Epithelial cell of esophagus (primary cell): ENCODE measurements at regions not wholly inside any gene's neighbourhood (a gene's known extent, or its start where the extent isn't known, plus 50 kb on each side); places are given as distances from the start of the nearest gene placed in this dataset.

Experiments used
- DNase-seq: peaks from one replicate; pipeline ENCODE4 v3.0.0; 2010; ENCODE audit warnings: low read depth
- H3K4me3 ChIP-seq: 2 replicates; pipeline ENCODE4 v1.5.1; 2011; ENCODE audit warnings: mild to moderate bottlenecking, low read length, control low read depth
- CTCF ChIP-seq: IDR thresholded peaks from 2 replicates; pipeline ENCODE4 v1.5.1; 2011; ENCODE audit warnings: low read depth, mild to moderate bottlenecking, low read length, control low read depth, inconsistent platforms; ENCODE audit not compliant: insufficient read depth; ENCODE audit errors: missing control alignments

GRCh38 chr18:77935342-77935741 is 685.7 kb downstream of the GALR1 start:
- no peak for TF ChIP-seq CTCF
- no peak for DNase-seq
- no peak overlapping the region for H3K4me3 ChIP-seq

GRCh38 chr18:77940566-77940965 is 690.9 kb downstream of the GALR1 start:
- H3K4me3 ChIP-seq, result no peak overlapping the region
- DNase-seq, result no peak
- TF ChIP-seq CTCF, result no peak

GRCh38 chr18:77944533-77944932 is 694.9 kb downstream of the GALR1 start:
- TF ChIP-seq CTCF, result no peak
- no peak for DNase-seq
- no peak overlapping the region for H3K4me3 ChIP-seq

GRCh38 chr18:77948567-77948966 is 698.9 kb downstream of the GALR1 start:
- no peak for TF ChIP-seq CTCF
- DNase-seq, result no peak
- no peak overlapping the region for H3K4me3 ChIP-seq

- no peak for DNase-seq
- H3K4me3 ChIP-seq, result no peak overlapping the region
- TF ChIP-seq CTCF, result no peak
Measured at GRCh38 chr18:77949355-77949973, 699.8 kb downstream of the GALR1 start.

- TF ChIP-seq CTCF, result no peak
- H3K4me3 ChIP-seq, result no peak overlapping the region
- DNase-seq, result no peak
Measured at GRCh38 chr18:77959248-77959647, 709.6 kb downstream of the GALR1 start.

- no peak for DNase-seq
Measured at GRCh38 chr18:77960791-77961410, 711.3 kb downstream of the GALR1 start.

More at GRCh38 chr18:77960791-77961410, 711.3 kb downstream of the GALR1 start:
- no peak for TF ChIP-seq CTCF
- H3K4me3 ChIP-seq, result no peak overlapping the region
